Gastroesophageal sphincter (tissue), 3 donors: ENCODE measurements at regions not wholly inside any gene's neighbourhood (a gene's known extent, or its start where the extent isn't known, plus 50 kb on each side); places are given as distances from the start of the nearest gene placed in this dataset.

Source experiments
- EP300 ChIP-seq: sonication (generic); formaldehyde crosslinking; IDR thresholded peaks from one replicate; pipeline ENCODE4 v1.6.1; 2017; ENCODE audit warnings: antibody characterized with exemption, mild to moderate bottlenecking
- POLR2A ChIP-seq, 2 donors: fragments of 450-650 bp; IDR thresholded peaks; one replicate each; pipeline ENCODE4 v1.6.1; 2017; ENCODE audit warnings: antibody characterized with exemption in 2 of 2, mild to moderate bottlenecking in 2 of 2, moderate library complexity in 1 of 2
- TF ChIP-seq, protein P1 (sequence below), 4 experiments: fragments of 200-600 bp in 2 of 4; fragments of 450-650 bp in 2 of 4; sonication (generic) in 1 of 4; IDR thresholded peaks; one replicate each; pipeline ENCODE4 v1.5.1; 2017 to 2019; ENCODE audit warnings: antibody characterized with exemption in 4 of 4, mild to moderate bottlenecking in 2 of 4, moderate library complexity in 2 of 4

DNA sequence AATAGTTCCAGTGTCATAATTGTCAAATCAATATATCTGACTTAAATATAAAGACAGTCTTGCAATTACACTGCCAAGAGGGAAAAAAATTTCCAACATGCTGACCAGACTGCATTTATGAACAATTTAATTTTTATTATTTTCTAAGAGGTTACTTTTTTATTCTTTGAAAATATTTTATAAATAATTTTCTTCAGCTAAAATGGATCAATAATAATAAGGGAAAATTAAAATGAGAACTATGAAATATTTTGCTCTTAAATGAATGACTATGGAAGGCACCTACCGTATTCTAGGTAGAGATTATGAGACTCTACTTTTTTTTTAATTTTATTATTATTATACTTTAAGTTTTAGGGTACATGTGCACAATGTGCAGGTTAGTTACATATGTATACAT lies 1032.5 kb upstream of the LRRN3 start:
- TF ChIP-seq, protein P1, sequence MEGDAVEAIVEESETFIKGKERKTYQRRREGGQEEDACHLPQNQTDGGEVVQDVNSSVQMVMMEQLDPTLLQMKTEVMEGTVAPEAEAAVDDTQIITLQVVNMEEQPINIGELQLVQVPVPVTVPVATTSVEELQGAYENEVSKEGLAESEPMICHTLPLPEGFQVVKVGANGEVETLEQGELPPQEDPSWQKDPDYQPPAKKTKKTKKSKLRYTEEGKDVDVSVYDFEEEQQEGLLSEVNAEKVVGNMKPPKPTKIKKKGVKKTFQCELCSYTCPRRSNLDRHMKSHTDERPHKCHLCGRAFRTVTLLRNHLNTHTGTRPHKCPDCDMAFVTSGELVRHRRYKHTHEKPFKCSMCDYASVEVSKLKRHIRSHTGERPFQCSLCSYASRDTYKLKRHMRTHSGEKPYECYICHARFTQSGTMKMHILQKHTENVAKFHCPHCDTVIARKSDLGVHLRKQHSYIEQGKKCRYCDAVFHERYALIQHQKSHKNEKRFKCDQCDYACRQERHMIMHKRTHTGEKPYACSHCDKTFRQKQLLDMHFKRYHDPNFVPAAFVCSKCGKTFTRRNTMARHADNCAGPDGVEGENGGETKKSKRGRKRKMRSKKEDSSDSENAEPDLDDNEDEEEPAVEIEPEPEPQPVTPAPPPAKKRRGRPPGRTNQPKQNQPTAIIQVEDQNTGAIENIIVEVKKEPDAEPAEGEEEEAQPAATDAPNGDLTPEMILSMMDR (IDR thresholded peaks at IDR 0.05), result no peak
- TF ChIP-seq POLR2A (IDR thresholded peaks at IDR 0.05) (no peak), EP300 (no peak)
